CD4-positive, alpha-beta T cell treated with Interleukin-4 for 4 hours (primary cell): ENCODE measurements at regions not wholly inside any gene's neighbourhood (a gene's known extent, or its start where the extent isn't known, plus 50 kb on each side); places are given as distances from the start of the nearest gene placed in this dataset.

ENCODE experiments used
- DNase-seq: peaks from one replicate; pipeline ENCODE4 v3.0.0-alpha.2; 2020

GRCh38 chr1:79312438-79312837, 305.9 kb upstream of the ADGRL4 start:
- no peak for DNase-seq

- no peak for DNase-seq
These were observed 304.1 kb upstream of the ADGRL4 start for GRCh38 chr1:79310609-79311008.

- DNase-seq: no peak
These were observed 297.6 kb upstream of the ADGRL4 start for GRCh38 chr1:79304131-79304530.

DNA sequence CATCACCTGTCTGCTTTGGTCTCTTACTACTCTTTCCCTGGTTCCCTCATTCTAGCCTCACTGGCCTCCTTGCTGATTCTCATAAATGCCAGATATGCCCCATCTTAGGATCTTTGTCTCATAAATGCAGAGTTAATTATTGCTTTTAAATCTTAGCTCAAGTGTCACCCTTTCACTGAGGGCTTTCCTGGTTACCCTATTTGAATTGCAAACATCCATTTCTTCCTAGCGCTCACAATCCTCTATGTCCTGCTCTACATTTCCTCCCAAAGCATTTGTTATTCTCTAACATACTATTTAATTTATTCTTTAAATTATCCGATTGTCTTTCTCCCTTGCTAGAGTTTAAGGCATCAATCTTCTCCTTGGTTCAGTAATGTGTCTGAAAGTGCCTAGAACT, 296.5 kb upstream of the ADGRL4 start:
- no peak for DNase-seq

- no peak for DNase-seq
These were observed 295.9 kb upstream of the ADGRL4 start for GRCh38 chr1:79302380-79302930.

DNA sequence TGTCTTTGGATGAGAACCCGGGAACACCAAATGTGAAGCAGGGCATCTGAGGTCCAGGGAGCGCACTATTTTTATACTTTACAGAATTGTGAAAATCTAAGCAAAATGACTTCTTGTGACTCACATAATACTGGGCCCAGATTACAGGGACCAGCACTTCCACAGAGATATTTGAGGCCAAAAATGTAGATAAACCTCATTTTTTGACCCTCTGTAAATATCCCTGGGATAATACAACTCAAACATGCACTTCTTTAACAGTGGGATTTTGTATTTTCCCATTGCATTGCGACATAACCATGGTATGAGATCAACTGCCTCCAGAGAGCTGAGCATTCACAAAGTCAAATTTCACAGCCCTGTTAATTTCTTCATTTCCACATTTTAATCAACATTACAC, 289.4 kb upstream of the ADGRL4 start:
- no peak for DNase-seq

- DNase-seq: no peak
These were observed 287.1 kb upstream of the ADGRL4 start for GRCh38 chr1:79293611-79294010.

GRCh38 chr1:79290927-79291474, 284.5 kb upstream of the ADGRL4 start:
- no peak for DNase-seq

GRCh38 chr1:79287982-79288381, 281.5 kb upstream of the ADGRL4 start:
- DNase-seq: no peak

DNA sequence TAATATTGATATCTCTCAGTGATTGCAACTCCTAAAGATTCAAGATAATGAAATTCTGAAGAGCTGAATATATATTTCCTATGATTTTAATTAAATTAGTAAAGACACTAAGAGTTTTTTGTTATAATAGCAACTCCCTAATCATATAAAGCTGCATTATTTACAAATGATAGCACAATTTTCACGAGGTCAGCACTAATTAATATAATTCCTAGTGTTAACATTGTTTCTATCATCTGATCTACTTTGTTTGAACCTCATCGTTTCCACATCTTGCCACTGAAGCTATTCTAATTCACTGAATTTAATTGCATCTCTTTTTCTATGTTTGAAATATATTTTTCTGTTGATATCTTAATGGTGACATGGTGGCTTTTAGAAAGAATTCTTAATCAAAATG, 279.1 kb upstream of the ADGRL4 start:
- no peak for DNase-seq

DNA sequence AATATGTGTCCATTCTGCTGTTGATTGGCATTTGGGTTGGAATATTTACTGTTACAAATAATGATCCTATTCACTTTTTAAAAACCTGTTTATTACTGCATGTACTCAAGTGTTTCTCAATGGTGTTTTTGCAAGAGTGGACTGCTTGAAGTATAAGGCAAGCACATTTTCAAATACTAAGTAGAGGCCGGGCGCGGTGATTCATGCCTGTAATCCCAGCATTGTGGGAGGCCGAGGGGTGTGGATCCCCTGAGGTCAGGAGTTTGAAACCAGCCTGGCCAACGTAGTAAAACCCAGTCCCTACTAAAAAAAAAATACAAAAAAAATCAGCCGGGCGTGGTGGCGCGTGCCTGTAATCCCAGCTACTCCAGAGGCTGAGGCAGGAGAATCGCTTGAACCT, 276.9 kb upstream of the ADGRL4 start:
- DNase-seq: no peak

DNA sequence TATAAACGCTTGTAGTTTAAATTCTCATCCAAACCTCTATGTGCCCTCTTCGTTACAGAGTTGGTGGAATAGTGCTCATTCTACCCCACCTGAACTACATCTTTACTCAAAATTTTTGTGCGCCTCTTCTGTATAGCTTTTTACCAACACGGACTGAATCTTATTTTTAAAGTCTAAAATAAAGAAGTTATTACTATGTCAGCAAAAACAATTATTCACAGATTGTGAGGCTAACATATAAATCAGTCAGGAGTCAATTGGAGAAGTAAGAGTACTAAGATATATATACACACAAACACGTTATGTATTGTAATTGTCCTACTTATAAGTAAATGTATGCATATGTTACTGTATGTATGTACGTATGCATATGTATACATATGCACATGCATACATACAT, 274.9 kb upstream of the ADGRL4 start:
- no peak for DNase-seq

DNA sequence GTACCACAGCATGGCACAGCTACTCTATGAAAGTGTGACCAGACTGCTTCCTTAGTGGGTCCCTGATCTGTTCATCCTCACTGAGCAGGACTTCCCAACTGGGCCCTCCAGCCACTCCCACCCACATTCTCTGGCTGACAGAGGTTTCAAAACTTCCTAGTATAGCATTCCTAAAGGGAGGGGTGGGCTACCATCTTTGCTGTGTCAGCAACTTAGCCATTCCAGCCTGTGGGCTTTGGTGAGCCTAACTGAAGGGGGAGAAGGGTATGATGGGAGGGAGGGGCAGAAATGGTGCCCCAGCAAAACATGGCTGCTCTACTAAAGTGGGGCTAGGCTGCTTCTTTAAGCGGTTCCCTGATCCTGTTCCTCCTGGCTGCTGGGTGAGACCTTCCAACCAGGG, 265.2 kb upstream of the ADGRL4 start:
- DNase-seq: no peak

GRCh38 chr1:79264975-79265818, 258.7 kb upstream of the ADGRL4 start:
- no peak for DNase-seq

GRCh38 chr1:79264285-79264684, 257.8 kb upstream of the ADGRL4 start:
- DNase-seq: no peak

DNA sequence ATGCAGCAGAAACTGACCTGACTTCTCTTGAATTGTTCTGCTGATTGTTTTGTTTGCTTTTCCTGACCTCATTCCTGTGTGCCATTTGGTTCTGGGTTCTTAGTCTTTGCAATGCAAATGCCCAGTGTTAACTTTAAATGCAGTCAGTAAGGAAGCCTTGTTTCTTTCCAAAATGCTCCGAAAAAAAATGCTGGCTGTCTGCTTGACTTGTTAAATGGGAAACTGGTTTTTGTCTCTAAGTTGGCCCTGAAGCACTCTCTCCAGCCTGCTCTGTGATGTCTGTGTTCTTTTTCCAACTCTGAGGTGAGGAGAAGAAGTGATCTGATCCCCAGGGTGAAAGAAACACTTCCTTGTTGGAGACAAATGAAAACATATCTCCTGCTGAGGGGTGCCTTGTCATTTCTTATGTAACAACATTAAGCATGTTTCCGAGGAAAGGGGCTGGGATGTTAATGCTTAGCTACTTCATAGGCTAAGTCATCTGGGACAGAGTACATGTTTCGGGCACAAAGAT, 256.3 kb upstream of the ADGRL4 start:
- no peak for DNase-seq

GRCh38 chr1:79259390-79260336, 253.1 kb upstream of the ADGRL4 start:
- no peak for DNase-seq

- no peak for DNase-seq
These were observed 248.9 kb upstream of the ADGRL4 start for GRCh38 chr1:79255421-79255820.

DNA sequence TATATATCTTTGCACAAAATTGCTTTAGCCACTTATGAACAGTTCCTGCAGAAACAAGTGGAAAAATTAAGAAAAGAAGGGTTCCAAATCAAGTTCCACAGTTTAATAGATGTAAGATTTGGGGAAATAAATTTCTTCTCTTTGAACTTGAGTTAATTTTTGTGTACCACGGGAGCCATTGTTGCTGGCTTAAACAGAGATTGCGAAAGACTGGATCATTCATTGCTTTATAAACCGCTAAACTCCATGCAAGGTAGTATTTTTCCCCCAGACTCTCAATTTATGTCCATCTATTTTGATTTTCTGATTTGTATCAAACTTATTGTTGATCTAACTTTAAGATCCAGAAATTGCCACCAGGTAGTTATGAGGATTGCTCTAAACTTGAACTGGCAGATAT, 246.1 kb upstream of the ADGRL4 start:
- DNase-seq: no peak

DNA sequence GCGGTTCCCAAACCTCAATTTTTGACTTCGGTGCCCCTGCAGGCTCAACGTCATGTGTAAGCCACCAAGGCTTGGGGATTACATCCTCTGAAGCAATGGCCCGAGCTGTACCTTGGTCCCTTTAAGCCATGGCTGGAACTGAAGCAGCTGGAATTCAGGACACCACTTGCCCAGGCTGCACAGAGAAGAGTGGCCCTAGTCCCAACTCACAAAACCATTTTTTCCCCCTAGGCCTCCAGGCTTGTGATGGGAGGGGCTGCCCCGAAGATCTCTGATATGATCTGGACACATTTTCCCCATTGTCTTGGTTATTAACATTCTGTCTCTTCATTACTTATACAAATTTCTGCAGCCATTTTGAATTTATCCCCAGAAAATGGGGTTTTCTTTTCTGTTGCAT, 233.3 kb upstream of the ADGRL4 start:
- DNase-seq: no peak

DNA sequence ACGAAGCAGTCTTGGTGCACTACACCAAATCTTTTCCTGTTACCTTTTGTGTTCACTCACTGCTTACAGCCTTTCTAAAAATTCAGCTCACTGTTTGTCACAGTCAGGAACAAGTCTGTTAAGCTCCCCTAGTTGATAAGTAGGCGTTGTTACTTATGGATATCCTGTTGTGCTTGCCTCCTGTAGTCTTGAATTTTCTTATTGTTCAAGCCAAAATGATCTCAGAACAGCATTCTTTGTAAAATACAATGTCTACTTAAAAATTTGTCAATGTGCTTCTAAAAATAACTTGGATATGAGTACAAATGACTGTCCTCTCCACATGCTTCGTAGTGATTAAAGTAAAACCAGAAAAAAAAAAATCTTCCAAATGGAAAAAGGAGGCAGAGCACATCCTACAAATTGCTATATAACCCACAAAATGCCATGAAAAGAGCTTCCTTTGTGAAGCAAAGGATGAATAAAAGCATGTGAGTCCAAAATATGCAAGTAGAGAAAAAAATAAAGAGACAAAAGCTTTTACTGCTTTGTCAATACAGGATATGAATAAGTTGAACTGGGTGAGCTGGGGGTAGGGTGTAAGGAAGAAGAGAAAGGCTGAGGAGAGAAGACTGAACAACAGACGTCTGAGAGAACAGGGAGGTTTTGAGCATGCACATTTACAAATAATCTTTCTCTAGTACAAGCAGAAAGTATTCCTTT, 228.9 kb upstream of the ADGRL4 start:
- no peak for DNase-seq

- DNase-seq: no peak
These were observed 226.3 kb upstream of the ADGRL4 start for GRCh38 chr1:79232818-79233217.
